T1000 (cell line): ENCODE measurements at regions not wholly inside any gene's neighbourhood (a gene's known extent, or its start where the extent isn't known, plus 50 kb on each side); places are given as distances from the start of the nearest gene placed in this dataset.

Experiments used
- DNase-seq: peaks from one replicate; lab custom pipeline; 2025; ENCODE audit warnings: mixed read lengths; lab: John Stamatoyannopoulos, UW

- no peak for DNase-seq
These were observed 51.6 kb upstream of the DYNLRB2 start for GRCh38 chr16:80489173-80489572.

GRCh38 chr16:80488167-80488566 lies 52.6 kb upstream of the DYNLRB2 start:
- DNase-seq = no peak

- no peak for DNase-seq
These were observed 60.1 kb upstream of the DYNLRB2 start for GRCh38 chr16:80480664-80481063.

- no peak for DNase-seq
These were observed 63.0 kb upstream of the DYNLRB2 start for GRCh38 chr16:80477838-80478237.

- DNase-seq = no peak
These were observed 72.8 kb upstream of the DYNLRB2 start for GRCh38 chr16:80468029-80468428.

GRCh38 chr16:80466024-80466987 lies 74.5 kb upstream of the DYNLRB2 start:
- DNase-seq = peak; percentile 42

GRCh38 chr16:80463751-80464495 lies 76.9 kb upstream of the DYNLRB2 start:
- no peak for DNase-seq

GRCh38 chr16:80463326-80463725 lies 77.5 kb upstream of the DYNLRB2 start:
- no peak for DNase-seq

- no peak for DNase-seq
These were observed 77.9 kb upstream of the DYNLRB2 start for GRCh38 chr16:80462917-80463316.

- no peak for DNase-seq
These were observed 79.8 kb upstream of the DYNLRB2 start for GRCh38 chr16:80460988-80461387.

GRCh38 chr16:80459966-80460365 lies 80.8 kb upstream of the DYNLRB2 start:
- DNase-seq = no peak

GRCh38 chr16:80459331-80459777 lies 81.4 kb upstream of the DYNLRB2 start:
- no peak for DNase-seq

GRCh38 chr16:80457871-80458270 lies 82.9 kb upstream of the DYNLRB2 start:
- no peak for DNase-seq

GRCh38 chr16:80454802-80455201 lies 86.0 kb upstream of the DYNLRB2 start:
- no peak for DNase-seq

GRCh38 chr16:80449392-80449791 lies 91.4 kb upstream of the DYNLRB2 start:
- no peak for DNase-seq

GRCh38 chr16:80447241-80447640 lies 93.6 kb upstream of the DYNLRB2 start:
- no peak for DNase-seq

GRCh38 chr16:80442779-80443178 lies 98.0 kb upstream of the DYNLRB2 start:
- DNase-seq = no peak

- no peak for DNase-seq
These were observed 98.9 kb upstream of the DYNLRB2 start for GRCh38 chr16:80441935-80442334.

GRCh38 chr16:80440667-80441066 lies 100.1 kb upstream of the DYNLRB2 start:
- no peak for DNase-seq

GRCh38 chr16:80437707-80438106 lies 103.1 kb upstream of the DYNLRB2 start:
- DNase-seq = no peak

- no peak for DNase-seq
These were observed 104.3 kb upstream of the DYNLRB2 start for GRCh38 chr16:80436510-80436909.

- DNase-seq = no peak
These were observed 107.2 kb upstream of the DYNLRB2 start for GRCh38 chr16:80433623-80434022.

- no peak for DNase-seq
These were observed 113.0 kb upstream of the DYNLRB2 start for GRCh38 chr16:80427795-80428194.
